Mesenchymal stem cell (in vitro differentiated cells and primary cell): ENCODE measurements at regions not wholly inside any gene's neighbourhood (a gene's known extent, or its start where the extent isn't known, plus 50 kb on each side); places are given as distances from the start of the nearest gene placed in this dataset.

ENCODE experiments used
- DNase-seq: peaks from one replicate; pipeline ENCODE4 v3.0.0-alpha.2; 2013
- H2AFZ ChIP-seq: one replicate; pipeline ENCODE4 v1.6.1; 2013; ENCODE audit warnings: low read depth, mild to moderate bottlenecking, control low read depth, inconsistent platforms, low read length, moderate library complexity
- H2AK5ac ChIP-seq: 2 replicates; pipeline ENCODE4 v1.6.1; 2013; ENCODE audit warnings: low read length, moderate library complexity, mild to moderate bottlenecking, inconsistent platforms; ENCODE audit not compliant: severe bottlenecking
- H2BK120ac ChIP-seq: one replicate; pipeline ENCODE4 v1.6.1; 2013; ENCODE audit warnings: low read depth, mild to moderate bottlenecking, inconsistent platforms, low read length, moderate library complexity
- H2BK12ac ChIP-seq, 2 experiments: one replicate each; pipeline ENCODE4 v1.6.1; 2013; ENCODE audit warnings: inconsistent platforms in 2 of 2, low read length in 2 of 2, mild to moderate bottlenecking in 2 of 2, moderate library complexity in 2 of 2, control low read depth in 1 of 2
- H2BK15ac ChIP-seq: one replicate; pipeline ENCODE4 v1.6.1; 2013; ENCODE audit warnings: mild to moderate bottlenecking, low read depth, inconsistent platforms; ENCODE audit not compliant: poor library complexity, severe bottlenecking
- H2BK5ac ChIP-seq: 2 replicates; pipeline ENCODE4 v1.6.1; 2013; ENCODE audit warnings: low read depth, mild to moderate bottlenecking, low read length, control low read depth, inconsistent platforms; ENCODE audit not compliant: poor library complexity, severe bottlenecking
- H3K14ac ChIP-seq, 2 experiments: one replicate each; pipeline ENCODE4 v1.6.1; 2013; ENCODE audit warnings: inconsistent platforms in 2 of 2, low read length in 2 of 2, control low read depth in 1 of 2, mild to moderate bottlenecking in 1 of 2, moderate library complexity in 1 of 2
- H3K18ac ChIP-seq, 2 experiments: one replicate each; pipeline ENCODE4 v1.6.1; 2013; ENCODE audit warnings: inconsistent platforms in 2 of 2, low read length in 2 of 2, control low read depth in 1 of 2, low read depth in 1 of 2, mild to moderate bottlenecking in 1 of 2
- H3K23ac ChIP-seq, 2 experiments: one replicate each; pipeline ENCODE4 v1.6.1; 2013; ENCODE audit warnings: inconsistent platforms in 2 of 2, low read length in 2 of 2, mild to moderate bottlenecking in 2 of 2, moderate library complexity in 2 of 2, control low read depth in 1 of 2
- H3K27ac ChIP-seq: 2 replicates; pipeline ENCODE4 v1.5.1; 2013; ENCODE audit warnings: mild to moderate bottlenecking, moderate library complexity, low read length, control low read depth, inconsistent platforms; ENCODE audit not compliant: poor library complexity, severe bottlenecking
- H3K27me3 ChIP-seq, 2 experiments: 2 replicates each; pipeline versions ENCODE4 v1.6.1 to v1.7.0; 2013; ENCODE audit warnings: low read length in 2 of 2, mild to moderate bottlenecking in 2 of 2, moderate library complexity in 2 of 2, control low read depth in 1 of 2, inconsistent platforms in 1 of 2; ENCODE audit not compliant: control insufficient read depth in 1 of 2, insufficient read depth in 1 of 2
- H3K36me3 ChIP-seq, 2 experiments: 2 replicates each; pipeline versions ENCODE4 v1.6.1 to v1.7.0; 2013; ENCODE audit warnings: low read length in 2 of 2, control low read depth in 1 of 2, inconsistent platforms in 1 of 2, low read depth in 1 of 2, mild to moderate bottlenecking in 1 of 2; ENCODE audit not compliant: insufficient read depth in 2 of 2, control insufficient read depth in 1 of 2
- H3K4ac ChIP-seq, 2 experiments: one replicate each; pipeline ENCODE4 v1.6.1; 2013; ENCODE audit warnings: inconsistent platforms in 2 of 2, low read length in 2 of 2, mild to moderate bottlenecking in 2 of 2, moderate library complexity in 2 of 2, control low read depth in 1 of 2, low read depth in 1 of 2
- H3K4me1 ChIP-seq: 2 replicates; pipeline ENCODE4 v1.6.1; 2013; ENCODE audit warnings: low read depth, low read length, control low read depth; ENCODE audit not compliant: control insufficient read depth, insufficient read depth
- H3K4me2 ChIP-seq: 2 replicates; pipeline ENCODE4 v1.6.1; 2013; ENCODE audit warnings: low read length, mild to moderate bottlenecking, inconsistent platforms; ENCODE audit not compliant: poor library complexity, severe bottlenecking
- H3K4me3 ChIP-seq, 2 experiments: 2 replicates each; pipeline versions ENCODE4 v1.5.1 to v1.7.0; 2013; ENCODE audit warnings: low read length in 2 of 2, mild to moderate bottlenecking in 2 of 2, control low read depth in 1 of 2, low read depth in 1 of 2; ENCODE audit not compliant: insufficient read depth in 1 of 2
- H3K79me1 ChIP-seq: replicated peaks from 2 replicates; pipeline ENCODE4 v1.6.1; 2013; ENCODE audit warnings: mild to moderate bottlenecking, control low read depth, low read length, inconsistent platforms; ENCODE audit not compliant: poor library complexity, severe bottlenecking
- H3K9ac ChIP-seq: 2 replicates; pipeline ENCODE4 v1.7.0; 2013; ENCODE audit warnings: mild to moderate bottlenecking, low read length, moderate library complexity
- H3K9me3 ChIP-seq: 2 replicates; pipeline ENCODE4 v1.7.0; 2013; ENCODE audit warnings: mild to moderate bottlenecking, low read length; ENCODE audit not compliant: control insufficient read depth
- H4K8ac ChIP-seq: one replicate; pipeline ENCODE4 v1.6.1; 2013; ENCODE audit warnings: inconsistent platforms, mild to moderate bottlenecking, low read length, moderate library complexity
- H4K91ac ChIP-seq: one replicate; pipeline ENCODE4 v1.6.1; 2013; ENCODE audit warnings: mild to moderate bottlenecking, low read length, inconsistent platforms
- WGBS: methylation state at CpG from one replicate; pipeline ENCODE4 v1.1.7; 2013; ENCODE audit warnings: mixed read lengths; 5-methylcytosine and 5-hydroxymethylcytosine counted together

DNA sequence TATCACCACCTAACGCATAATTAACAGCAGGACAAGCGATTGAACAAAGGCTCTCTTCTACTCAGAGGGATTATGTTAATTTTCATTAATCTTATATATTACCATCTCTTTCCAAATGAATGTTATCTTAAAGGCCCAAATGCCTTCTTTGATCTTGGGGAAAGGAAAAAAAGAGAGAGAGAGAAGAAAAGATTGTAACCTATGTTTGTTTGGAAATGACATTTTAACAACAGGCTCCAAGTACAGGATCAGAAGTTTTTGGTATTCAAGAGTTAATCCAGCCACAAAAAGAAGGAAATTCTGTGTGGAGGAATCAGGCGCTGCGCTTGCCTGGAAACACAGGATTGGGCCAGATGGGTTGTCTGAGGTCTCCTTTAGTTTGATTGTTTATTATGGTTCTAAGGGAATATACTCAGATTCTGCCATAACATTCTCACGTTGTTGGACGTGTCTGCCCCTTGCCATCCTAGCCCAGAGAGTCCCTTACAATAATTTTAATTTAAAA, 100.7 kb upstream of the STX18 start:
- Histone ChIP-seq H3K9me3 (peaks cover 5% of the 10 kb centered on the region), H3K27me3 (no peaks in the 10 kb centered on the region), H3K4me3 (no peak overlapping the region), H3K4me1 (peaks cover 9% of the 10 kb centered on the region), H2BK15ac (no peak overlapping the region), H3K4me2 (no peak overlapping the region), H3K14ac (no peak overlapping the region), H3K23ac (no peak overlapping the region), H4K8ac (no peak overlapping the region), H3K4ac (no peak overlapping the region), H3K27ac (no peak overlapping the region), H3K9ac (no peak overlapping the region), H2AFZ (no peak overlapping the region), H2BK12ac (no peak overlapping the region), H3K18ac (peak overlapping the region in 1 of 2 experiments; percentile 78), H2BK120ac (no peak overlapping the region), H3K36me3 (no peaks in the 10 kb centered on the region), H2BK5ac (no peak overlapping the region), H3K79me1 (no peaks in the 10 kb centered on the region), H2AK5ac (no peak overlapping the region), H4K91ac (no peak overlapping the region)
- WGBS, result 86% methylated on average over 2 of the region's 6 CpGs
- no peak for DNase-seq

DNA sequence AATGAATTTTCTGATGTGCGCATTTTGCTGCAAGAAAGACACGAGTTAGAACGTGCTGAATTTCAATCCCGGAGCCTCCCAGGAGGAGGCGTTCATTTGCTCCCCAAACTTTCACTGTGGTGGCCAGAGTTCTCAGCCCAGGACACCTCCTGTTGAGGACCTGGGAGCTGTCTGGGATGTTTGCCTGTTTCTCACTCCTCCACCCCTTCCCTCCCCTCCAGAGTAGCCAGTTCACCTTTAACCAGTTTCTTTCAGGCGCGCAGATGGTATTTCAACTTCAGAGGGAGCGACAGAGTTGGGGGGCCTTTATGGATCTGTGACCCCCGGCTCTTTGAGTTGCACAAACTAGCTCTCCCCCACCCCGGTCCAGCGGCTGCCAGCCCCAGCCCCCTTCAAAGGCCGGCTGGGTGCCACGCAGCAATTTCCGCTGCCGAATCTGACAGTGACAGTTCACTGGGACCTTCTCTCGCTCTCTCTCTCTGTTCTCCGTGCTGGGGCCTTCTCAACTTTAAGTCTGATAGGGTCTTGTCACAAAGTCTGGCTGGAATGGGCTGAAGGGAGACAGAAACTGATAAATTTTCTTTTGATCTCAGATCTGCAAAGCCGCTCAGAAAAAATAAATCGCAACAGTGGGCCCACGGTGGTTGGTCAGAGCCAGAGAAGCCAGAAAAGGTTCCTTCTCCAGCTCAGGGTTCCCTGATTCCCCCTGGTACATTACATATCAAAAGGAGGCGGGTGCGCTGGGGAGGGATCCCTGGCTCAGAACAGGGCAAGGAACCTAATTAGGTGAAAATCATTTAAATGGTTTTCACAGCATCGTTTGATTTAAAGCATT, 100.0 kb upstream of the STX18 start:
- Histone ChIP-seq H3K9ac (no peak overlapping the region), H3K9me3 (peaks cover 2% of the 10 kb centered on the region), H2AFZ (peak overlapping the region; percentile 29), H3K23ac (no peak overlapping the region), H2BK12ac (peak overlapping the region; percentile 81 to 84), H3K14ac (no peak overlapping the region), H2AK5ac (no peak overlapping the region), H3K4me1 (peaks cover 9% of the 10 kb centered on the region), H3K4me2 (no peak overlapping the region), H4K8ac (peak overlapping the region; percentile 74), H2BK5ac (no peak overlapping the region), H3K79me1 (no peaks in the 10 kb centered on the region), H3K27ac (no peak overlapping the region), H2BK15ac (peak overlapping the region; percentile 86), H3K36me3 (no peaks in the 10 kb centered on the region), H2BK120ac (peak overlapping the region; percentile 80), H3K18ac (peak overlapping the region; percentile 37 to 91), H3K27me3 (no peaks in the 10 kb centered on the region), H3K4ac (peak overlapping the region; percentile 35 to 62), H3K4me3 (no peak overlapping the region), H4K91ac (peak overlapping the region; percentile 34)
- WGBS, result 33% methylated on average over 20 of the region's 23 CpGs
- no peak for DNase-seq

- no peak overlapping the region for H3K14ac ChIP-seq
- no peak overlapping the region for H3K9ac ChIP-seq
- H4K8ac ChIP-seq, result peak overlapping the region; percentile 74
- no peak overlapping the region for H2AFZ ChIP-seq
- peak overlapping the region in 1 of 2 experiments; percentile 35 for H3K4ac ChIP-seq
- H2BK120ac ChIP-seq, result no peak overlapping the region
- no peak overlapping the region for H3K4me2 ChIP-seq
- H3K9me3 ChIP-seq, result no peaks in the 10 kb centered on the region
- H3K27me3 ChIP-seq, result no peaks in the 10 kb centered on the region
- peak overlapping the region; percentile 86 for H2BK15ac ChIP-seq
- H4K91ac ChIP-seq, result peak overlapping the region; percentile 34
- H3K18ac ChIP-seq, result peak overlapping the region in 1 of 2 experiments; percentile 91
- H3K4me1 ChIP-seq, result peaks cover 9% of the 10 kb centered on the region
- no peak for DNase-seq
- H2BK5ac ChIP-seq, result no peak overlapping the region
- H3K79me1 ChIP-seq, result no peaks in the 10 kb centered on the region
- no peak overlapping the region for H3K27ac ChIP-seq
- no peak overlapping the region for H3K4me3 ChIP-seq
- no peaks in the 10 kb centered on the region for H3K36me3 ChIP-seq
- H2AK5ac ChIP-seq, result no peak overlapping the region
- 66% methylated on average over 8 of the region's 8 CpGs for WGBS
- no peak overlapping the region for H3K23ac ChIP-seq
- H2BK12ac ChIP-seq, result peak overlapping the region in 1 of 2 experiments; percentile 69
Observed at GRCh38 chr4:4641254-4641653, 99.4 kb upstream of the STX18 start.

DNA sequence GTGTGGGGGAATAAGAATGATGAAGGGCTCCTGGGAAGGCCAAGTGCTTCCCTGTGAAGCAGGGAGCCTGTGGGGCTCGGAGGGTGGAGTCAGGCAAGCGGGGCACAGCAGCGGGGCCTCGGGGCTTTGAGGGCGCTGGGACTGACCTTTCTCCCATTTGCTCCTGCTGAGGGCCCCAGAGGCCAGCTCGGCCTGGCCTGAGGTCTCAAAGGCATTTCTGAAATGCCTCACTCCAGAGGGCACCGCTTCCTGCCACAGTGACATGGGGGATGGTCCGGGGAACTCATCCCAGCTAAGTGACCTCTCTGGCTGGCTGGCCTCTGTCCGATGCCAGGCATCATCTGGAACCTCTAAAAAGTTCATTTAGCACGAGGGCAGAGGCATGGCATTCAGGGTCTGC, 98.8 kb upstream of the STX18 start:
- Histone ChIP-seq H3K4ac (peak overlapping the region in 1 of 2 experiments; percentile 24), H3K9ac (no peak overlapping the region), H3K4me1 (peaks cover 9% of the 10 kb centered on the region), H3K18ac (peak overlapping the region; percentile 16 to 91), H3K14ac (no peak overlapping the region), H4K8ac (peak overlapping the region; percentile 33), H3K23ac (no peak overlapping the region), H3K27ac (no peak overlapping the region), H2AFZ (no peak overlapping the region), H2BK5ac (no peak overlapping the region), H3K9me3 (no peaks in the 10 kb centered on the region), H3K4me3 (no peak overlapping the region), H2BK15ac (no peak overlapping the region), H3K4me2 (peak overlapping the region; percentile 1), H2AK5ac (no peak overlapping the region), H3K36me3 (no peaks in the 10 kb centered on the region), H3K79me1 (no peaks in the 10 kb centered on the region), H2BK12ac (peak overlapping the region in 1 of 2 experiments; percentile 17), H3K27me3 (no peaks in the 10 kb centered on the region), H2BK120ac (no peak overlapping the region), H4K91ac (no peak overlapping the region)
- WGBS, result 12% methylated on average over 10 of the region's 10 CpGs
- DNase-seq, result peak; percentile 24
